ENCODE measurements at regions not wholly inside any gene's neighbourhood (a gene's known extent, or its start where the extent isn't known, plus 50 kb on each side); places are given as distances from the start of the nearest gene placed in this dataset.

GRCh38 chr5:25850581-25850980, 1187.8 kb downstream of the CDH9 start (continued):
- TF ChIP-seq ZHX1 (CRISPR knock-in tag; IDR thresholded peaks at IDR 0.05; ENCODE audit: low read depth) (no peak), ZNF317 (CRISPR knock-in tag; IDR thresholded peaks at IDR 0.05) (no peak), NONO (IDR thresholded peaks at IDR 0.05) (no peak), NONO (CRISPR knock-in tag; conservative IDR thresholded peaks at IDR 0.05) (no peak), LCORL (IDR thresholded peaks at IDR 0.05) (no peak), LCORL (CRISPR knock-in tag; IDR thresholded peaks at IDR 0.05) (no peak), NRL (CRISPR knock-in tag; IDR thresholded peaks at IDR 0.05; ENCODE audit: borderline replicate concordance) (no peak), CCAR2 (optimal IDR thresholded peaks at IDR 0.05; ENCODE audit: low read depth, low read length) (no peak), SATB2 (CRISPR knock-in tag; IDR thresholded peaks at IDR 0.05) (no peak)

DNA sequence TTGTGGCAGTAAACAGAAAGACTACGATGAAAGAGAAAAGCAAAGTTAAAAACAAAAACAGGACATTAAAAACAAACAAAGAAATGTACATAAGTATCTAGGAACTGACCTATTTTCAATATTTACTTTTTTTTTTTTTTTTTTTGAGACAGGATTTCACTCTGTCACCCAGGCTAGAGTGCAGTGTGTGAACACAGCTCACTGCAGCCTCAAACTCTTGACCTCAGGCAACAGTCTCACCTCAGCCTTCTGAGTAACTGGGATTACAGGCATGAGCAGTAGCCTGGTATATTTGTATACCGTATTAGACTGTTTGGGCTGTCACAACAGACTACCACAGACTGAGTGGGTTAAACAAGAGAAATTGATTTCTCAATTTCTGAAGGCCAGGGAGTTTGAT, 1189.1 kb downstream of the CDH9 start:
- Histone ChIP-seq H3K27ac (ENCODE audit: extremely low read length, insufficient read depth, low read length) (no peak overlapping the region), H3K9me3 (ENCODE audit: low read length) (peaks cover 26% of the 10 kb centered on the region), H3K4me2 (ENCODE audit: low read depth, low read length) (no peak overlapping the region), H4K20me1 (ENCODE audit: insufficient read depth, low read length) (no peaks in the 10 kb centered on the region), H3K36me3 (replicated peaks in 1 of 2; ENCODE audit: control insufficient read depth in 1 of 2, insufficient read depth in 2 of 2, low read length in 2 of 2) (no peaks in the 10 kb centered on the region), H3K4me3 (replicated peaks in 1 of 3; ENCODE audit: insufficient read depth in 1 of 3, low read depth in 2 of 3, low read length in 3 of 3) (no peak overlapping the region), H3K27me3 (ENCODE audit: control insufficient read depth in 1 of 2, insufficient read depth in 2 of 2, low read length in 2 of 2) (no peaks in the 10 kb centered on the region), H3K9ac (ENCODE audit: insufficient read depth, low read depth, low read length) (no peak overlapping the region), H3K4me1 (ENCODE audit: insufficient read depth, low read length) (no peaks in the 10 kb centered on the region), H2AFZ (ENCODE audit: low read length) (no peak overlapping the region), H3K79me2 (ENCODE audit: insufficient read depth, low read length) (no peaks in the 10 kb centered on the region)
- in situ Hi-C loops (cut with HindIII; ENCODE audit: extremely low pct_ligation_motif_present, low pct_unique_long_range_greater_than_20kb) = no loop called here
- CTCF ChIA-PET (ENCODE audit: low intra/inter-chr PET ratio, low total read pairs) = no interaction called here
- ATAC-seq (no peak), FAIRE-seq (no peak), DNase-seq (ENCODE audit: low spot score) (no peak)
- no TSS peak for BruUV-seq (replicated peaks)
- WGBS (ENCODE audit: low lambda C conversion rate) = 5% methylated on average over 2 of the region's 2 CpGs
- POLR2A ChIA-PET = no interaction called here
- TF ChIP-seq KMT2B (CRISPR knock-in tag; IDR thresholded peaks at IDR 0.05) = no peak
- intact Hi-C loops (cut with micrococcal nuclease; ENCODE audit: unreplicated experiment) = no loop called here
